ENCODE measurements at regions not wholly inside any gene's neighbourhood (a gene's known extent, or its start where the extent isn't known, plus 50 kb on each side); places are given as distances from the start of the nearest gene placed in this dataset.

DNA sequence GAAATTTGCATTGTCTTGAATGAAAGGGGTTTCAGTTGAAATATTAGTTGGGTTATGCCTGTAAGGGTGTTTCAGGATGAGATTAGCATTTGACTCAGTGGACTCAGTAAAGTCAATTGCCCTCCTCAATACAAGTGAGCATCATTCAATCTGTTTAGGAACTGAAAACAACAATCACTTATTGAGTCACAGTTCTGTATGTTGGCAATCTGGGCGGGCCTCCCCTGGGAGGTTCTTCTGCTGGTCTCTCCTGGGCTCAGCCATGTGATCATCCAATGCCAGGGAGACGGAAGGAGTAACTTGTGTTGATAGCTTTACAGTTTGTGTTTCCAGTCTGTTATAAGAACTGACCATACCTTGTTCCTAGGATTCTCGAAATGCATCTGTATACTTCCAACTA is 262.9 kb upstream of the RUNX1 start:
- Histone ChIP-seq H2BK15ac (ENCODE audit: low read depth, low read length) (no peak overlapping the region), H4K8ac (replicated peaks; ENCODE audit: insufficient read length, low read depth, low read length) (no peak overlapping the region), H3K23ac (ENCODE audit: insufficient read length, low read depth, low read length) (no peak overlapping the region), H2BK120ac (ENCODE audit: low read depth, low read length, poor library complexity, severe bottlenecking) (no peak overlapping the region), H3K56ac (ENCODE audit: insufficient read length, low read depth, low read length) (no peak overlapping the region), H3K4me2 (ENCODE audit: insufficient read depth, insufficient read length, low read length) (no peak overlapping the region), H3K9ac (ENCODE audit: extremely low read depth, insufficient read length, low read length) (no peak overlapping the region), H3K4me1 (ENCODE audit: insufficient read depth, low read length) (no peaks in the 10 kb centered on the region), H2BK20ac (ENCODE audit: low read depth, low read length, poor library complexity, severe bottlenecking) (no peak overlapping the region), H3K14ac (ENCODE audit: insufficient read depth, low read length) (no peak overlapping the region), H3K27me3 (ENCODE audit: insufficient read depth, low read length) (no peaks in the 10 kb centered on the region), H4K5ac (ENCODE audit: insufficient read length, low read depth, low read length) (no peak overlapping the region), H2AK5ac (ENCODE audit: insufficient read length, low read length) (no peak overlapping the region), H4K91ac (ENCODE audit: insufficient read length, low read depth, low read length) (no peak overlapping the region), H3K18ac (ENCODE audit: insufficient read length, low read depth, low read length) (no peak overlapping the region), H3T11ph (ENCODE audit: low read length) (no peak overlapping the region), H3K4ac (ENCODE audit: low read depth, low read length) (no peak overlapping the region), H3K79me1 (ENCODE audit: insufficient read depth, low read depth, low read length, poor library complexity, severe bottlenecking) (no peaks in the 10 kb centered on the region), H3K9me3 (ENCODE audit: control insufficient read depth, low read depth, low read length) (no peaks in the 10 kb centered on the region), H3K23me2 (ENCODE audit: insufficient read length, low read depth, low read length, poor library complexity, severe bottlenecking) (no peaks in the 10 kb centered on the region), H4K20me1 (ENCODE audit: control insufficient read depth, insufficient read depth, insufficient read length) (no peaks in the 10 kb centered on the region), H3K27ac (ENCODE audit: insufficient read length, low read depth, low read length) (no peak overlapping the region), H2AFZ (ENCODE audit: low read length) (no peak overlapping the region), H2BK12ac (ENCODE audit: insufficient read length, low read depth, low read length) (no peak overlapping the region), H2BK5ac (ENCODE audit: insufficient read length, low read length) (no peak overlapping the region), H3K79me2 (ENCODE audit: insufficient read depth, low read length) (no peaks in the 10 kb centered on the region)
- Mint-ChIP-seq H3K36me3 (ENCODE audit: insufficient read depth in 1 of 3, low read depth in 3 of 3) (peaks cover 0 to 8% (median 6%) of the 10 kb centered on the region in 3 experiments; a peak in 4 of 7 replicates), H3K9me3 (peaks cover 9% of the 10 kb centered on the region in 2 experiments; a peak in 4 of 5 replicates), H3K4me1 (no peaks in the 10 kb centered on the region), H3K27ac (no peak overlapping the region), H3K27me3 (ENCODE audit: low read depth) (peaks cover 2% of the 10 kb centered on the region; the same call in 1 of the 2 replicates), H3K4me3 (no peak overlapping the region)
- DNase-seq: no peak
- no CpG with 5 or more reads among the region's 3 CpGs for WGBS (ENCODE audit: extremely low coverage, insufficient read length, low lambda C conversion rate)
- TF ChIP-seq, protein P1, sequence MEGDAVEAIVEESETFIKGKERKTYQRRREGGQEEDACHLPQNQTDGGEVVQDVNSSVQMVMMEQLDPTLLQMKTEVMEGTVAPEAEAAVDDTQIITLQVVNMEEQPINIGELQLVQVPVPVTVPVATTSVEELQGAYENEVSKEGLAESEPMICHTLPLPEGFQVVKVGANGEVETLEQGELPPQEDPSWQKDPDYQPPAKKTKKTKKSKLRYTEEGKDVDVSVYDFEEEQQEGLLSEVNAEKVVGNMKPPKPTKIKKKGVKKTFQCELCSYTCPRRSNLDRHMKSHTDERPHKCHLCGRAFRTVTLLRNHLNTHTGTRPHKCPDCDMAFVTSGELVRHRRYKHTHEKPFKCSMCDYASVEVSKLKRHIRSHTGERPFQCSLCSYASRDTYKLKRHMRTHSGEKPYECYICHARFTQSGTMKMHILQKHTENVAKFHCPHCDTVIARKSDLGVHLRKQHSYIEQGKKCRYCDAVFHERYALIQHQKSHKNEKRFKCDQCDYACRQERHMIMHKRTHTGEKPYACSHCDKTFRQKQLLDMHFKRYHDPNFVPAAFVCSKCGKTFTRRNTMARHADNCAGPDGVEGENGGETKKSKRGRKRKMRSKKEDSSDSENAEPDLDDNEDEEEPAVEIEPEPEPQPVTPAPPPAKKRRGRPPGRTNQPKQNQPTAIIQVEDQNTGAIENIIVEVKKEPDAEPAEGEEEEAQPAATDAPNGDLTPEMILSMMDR (conservative IDR thresholded peaks at IDR 0.05): no peak

Measured in H9 (cell line).